GM19025 (cell line): ENCODE measurements at regions not wholly inside any gene's neighbourhood (a gene's known extent, or its start where the extent isn't known, plus 50 kb on each side); places are given as distances from the start of the nearest gene placed in this dataset.
"Not testable (repeated sequence)": the region's sequence is repeated elsewhere in the genome, so short reads cannot be mapped to it uniquely, and the experiment has no call there.

Source experiments
- ATAC-seq: cut with Tn5 transposase; IDR thresholded peaks from one replicate; pipeline ENCODE4 v1.9.1; 2021; ENCODE audit warnings: mild to moderate bottlenecking, low read depth, moderate library complexity; ENCODE audit not compliant: unreplicated experiment

GRCh38 chr5:60490597-60491166 lies 209.3 kb downstream of the DEPDC1B start:
- no peak for ATAC-seq

- no peak for ATAC-seq
Measured at GRCh38 chr5:60489856-60490255, 210.1 kb downstream of the DEPDC1B start.

GRCh38 chr5:60489377-60489776 lies 210.6 kb downstream of the DEPDC1B start:
- no peak for ATAC-seq

DNA sequence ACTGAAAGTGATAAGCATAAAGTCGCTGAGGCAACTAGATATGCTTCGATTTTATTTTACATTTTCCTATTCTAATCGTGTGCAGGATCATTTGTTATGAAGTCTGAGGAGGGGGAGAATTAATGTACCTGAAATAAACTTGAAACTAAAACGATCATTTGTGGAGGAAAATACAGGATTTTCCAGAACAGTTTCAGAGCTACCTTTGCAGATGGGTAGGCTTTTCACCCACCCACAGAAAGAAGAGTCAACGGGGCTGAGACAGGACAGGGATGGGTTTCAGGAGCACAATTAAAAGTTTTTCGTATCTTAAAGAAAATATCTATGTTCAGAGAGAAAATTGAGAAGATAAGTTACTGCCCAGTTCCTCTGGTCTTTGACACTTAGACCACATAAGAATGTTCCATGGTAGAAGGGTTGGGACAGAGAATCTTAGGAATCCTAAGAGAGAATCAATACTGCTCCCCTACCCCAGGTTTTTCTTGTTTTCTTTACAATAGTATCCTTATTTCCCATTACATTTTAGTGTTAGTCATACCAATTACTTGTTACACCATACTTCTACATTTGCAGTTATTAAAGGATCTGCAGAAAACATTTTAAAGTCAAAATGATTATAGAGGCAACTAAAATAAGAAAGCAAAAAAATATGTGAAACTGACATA lies 211.4 kb downstream of the DEPDC1B start:
- ATAC-seq, result no peak

- no peak for ATAC-seq
Measured at GRCh38 chr5:60487885-60488442, 212.0 kb downstream of the DEPDC1B start.

DNA sequence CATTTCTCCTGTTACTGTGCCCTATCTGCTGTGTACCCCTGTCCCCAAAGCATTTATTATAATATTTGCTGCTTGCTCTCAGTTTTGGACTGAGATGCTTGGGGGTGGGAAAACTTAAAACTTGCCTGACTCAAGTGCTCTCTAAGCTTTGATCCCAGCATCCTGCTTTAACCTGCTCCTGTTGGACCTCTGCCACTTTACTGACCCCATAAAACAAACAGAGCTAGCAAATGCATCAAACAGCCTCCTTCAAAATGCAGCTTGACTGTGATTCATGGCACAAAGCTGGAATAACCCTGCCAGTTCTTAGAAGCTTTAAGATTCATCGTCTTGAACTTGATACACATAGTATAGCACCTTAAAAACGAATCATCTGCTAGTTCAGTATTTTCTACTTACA lies 212.5 kb downstream of the DEPDC1B start:
- no peak for ATAC-seq

GRCh38 chr5:60485361-60485760 lies 214.6 kb downstream of the DEPDC1B start:
- ATAC-seq, result no peak

DNA sequence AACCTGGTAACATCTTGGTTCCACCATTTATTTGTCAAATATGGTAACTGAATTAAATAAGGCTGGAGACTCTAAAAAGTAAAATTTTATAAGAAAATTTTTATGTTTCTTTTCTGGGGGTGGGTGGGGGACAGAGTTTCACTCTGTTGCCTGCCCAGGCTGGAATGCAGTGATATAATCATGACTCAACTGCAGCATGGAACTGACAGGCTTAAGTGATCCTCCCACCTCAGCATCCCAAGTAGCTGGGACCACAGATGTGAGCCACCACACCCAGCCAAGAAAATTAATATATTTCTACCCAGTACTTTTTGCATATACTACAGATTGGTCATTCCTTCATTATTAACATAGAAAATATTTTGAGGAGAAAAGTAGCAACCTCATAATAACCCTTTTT lies 216.9 kb downstream of the DEPDC1B start:
- no peak for ATAC-seq

- no peak for ATAC-seq
Measured at GRCh38 chr5:60482301-60482700, 217.7 kb downstream of the DEPDC1B start.

DNA sequence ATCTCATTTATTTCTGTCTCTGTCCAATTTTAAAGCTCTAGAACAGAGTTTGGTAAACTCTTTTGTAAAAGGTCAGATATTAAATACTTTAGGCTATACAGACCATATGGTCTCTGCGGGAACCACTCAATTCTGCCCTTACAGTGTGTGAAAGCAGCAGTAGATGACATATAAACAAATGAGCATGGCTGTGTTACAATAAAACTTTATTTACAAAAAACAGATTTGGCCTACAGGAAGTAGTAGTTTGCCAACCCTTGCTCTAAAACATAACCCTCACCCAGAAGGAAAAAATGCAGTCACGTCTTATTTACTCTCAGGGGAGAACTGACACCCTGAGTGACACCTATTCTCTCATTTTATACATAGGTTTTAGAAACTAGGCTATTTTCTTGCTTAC lies 220.4 kb downstream of the DEPDC1B start:
- ATAC-seq, result no peak

DNA sequence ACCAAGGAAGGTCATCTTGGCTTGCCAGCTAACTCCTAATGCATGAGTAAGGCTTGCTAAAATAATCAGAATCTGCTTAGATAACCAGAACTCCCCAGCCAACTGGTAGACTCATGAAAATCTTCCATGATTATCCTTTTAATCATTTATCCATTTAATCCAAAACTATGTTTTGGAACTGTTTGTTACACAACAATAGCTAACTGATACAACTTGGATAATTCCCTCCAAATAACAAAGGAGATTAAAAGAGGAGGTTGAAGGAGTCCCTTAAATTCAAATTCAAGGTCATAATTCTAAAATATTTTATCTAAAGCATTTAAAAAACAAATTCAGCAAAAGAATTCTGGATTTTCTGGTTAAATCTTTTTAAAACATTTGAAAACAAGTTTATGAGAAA lies 222.1 kb downstream of the DEPDC1B start:
- no peak for ATAC-seq

GRCh38 chr5:60473654-60474053 lies 226.3 kb downstream of the DEPDC1B start:
- ATAC-seq, result no peak

DNA sequence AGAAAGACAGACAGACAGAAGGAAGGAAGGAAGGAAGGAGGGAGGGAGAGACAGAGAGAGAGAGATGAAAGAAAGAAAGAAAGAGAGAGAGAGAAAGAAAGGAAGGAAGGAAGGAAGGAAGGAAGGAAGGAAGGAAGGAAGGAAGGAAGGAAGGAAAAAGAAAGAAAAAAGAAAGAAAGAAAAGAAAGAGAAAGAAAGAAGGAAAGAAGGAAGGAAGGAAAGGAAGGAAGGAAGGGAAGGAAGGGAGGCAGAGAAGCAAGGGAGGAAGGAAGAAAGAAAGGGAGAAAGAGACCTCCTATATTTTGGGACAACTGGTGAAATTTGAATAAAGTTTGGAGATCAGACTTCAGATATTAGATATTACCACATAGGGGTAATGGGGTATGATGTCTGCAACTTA lies 226.9 kb downstream of the DEPDC1B start:
- not testable (repeated sequence) for ATAC-seq

DNA sequence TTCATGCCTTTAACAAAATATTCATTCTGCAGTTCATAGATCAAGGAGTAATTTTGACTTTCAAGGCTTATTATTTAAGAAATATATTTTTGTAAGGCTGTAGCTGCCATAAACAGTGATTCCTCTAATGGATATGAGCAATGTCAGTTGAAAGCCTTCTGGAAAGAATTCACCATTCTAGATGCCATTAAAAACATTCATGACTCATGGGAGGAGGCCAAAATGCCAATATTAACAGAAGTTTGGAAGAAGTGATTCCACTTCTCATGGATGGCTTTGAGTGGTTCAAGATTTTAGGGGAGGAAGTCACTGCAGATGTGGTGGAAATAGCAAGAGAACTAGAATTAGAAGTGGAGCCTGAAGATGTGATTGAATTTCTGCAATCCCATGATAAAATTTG lies 229.1 kb downstream of the DEPDC1B start:
- ATAC-seq, result no peak

- no peak for ATAC-seq
Measured at GRCh38 chr5:60469286-60469685, 230.7 kb downstream of the DEPDC1B start.

DNA sequence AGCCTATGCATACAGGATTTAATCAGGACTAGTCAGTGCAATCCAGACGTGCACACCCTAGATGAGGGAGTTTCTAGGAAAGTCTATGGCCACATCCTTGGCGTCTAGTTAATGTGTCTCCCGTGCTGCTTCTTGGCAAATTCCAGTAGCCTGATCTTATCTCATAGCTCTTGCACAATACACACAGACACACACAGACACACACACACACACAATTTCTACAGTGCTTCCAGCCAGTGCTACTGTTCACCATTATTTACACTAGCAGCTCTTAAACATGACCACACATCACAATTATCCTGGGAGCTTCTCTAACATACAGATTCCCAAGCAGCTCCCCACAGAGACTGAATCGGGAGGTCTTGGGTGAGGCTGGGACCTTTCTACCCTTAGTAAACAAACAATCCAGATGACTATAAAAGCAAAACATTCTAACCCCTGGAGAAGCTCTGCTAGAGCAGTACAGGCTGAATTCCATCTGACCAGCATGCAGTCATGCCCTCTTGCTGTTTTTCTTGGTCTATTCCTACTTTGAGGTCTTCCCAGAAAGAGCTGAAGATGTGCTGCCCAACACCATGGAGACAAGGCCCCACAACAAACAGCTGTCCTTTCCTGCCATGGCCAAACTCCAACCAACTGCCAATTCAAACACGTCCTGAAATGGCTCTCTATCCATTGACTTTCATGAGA lies 236.6 kb downstream of the DEPDC1B start:
- no peak for ATAC-seq

DNA sequence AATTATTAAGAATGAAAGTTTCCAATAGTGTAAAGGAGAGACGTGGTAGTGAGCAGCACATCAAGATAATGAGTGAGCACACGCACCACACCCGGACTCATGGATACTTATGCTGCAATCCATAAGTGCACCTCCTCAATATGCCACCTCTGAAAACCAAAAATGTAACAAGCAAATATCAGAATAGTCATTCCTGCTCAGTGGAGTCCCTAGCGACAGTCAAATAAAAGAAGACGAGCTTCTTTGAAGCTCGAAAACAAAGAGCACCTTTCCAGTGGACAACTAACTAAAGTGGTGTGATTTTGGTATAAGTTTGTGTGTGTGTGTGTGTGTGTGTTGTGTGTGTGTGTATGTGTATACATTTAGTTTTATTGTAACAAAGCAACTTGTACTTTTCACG lies 241.3 kb downstream of the DEPDC1B start:
- no peak for ATAC-seq

DNA sequence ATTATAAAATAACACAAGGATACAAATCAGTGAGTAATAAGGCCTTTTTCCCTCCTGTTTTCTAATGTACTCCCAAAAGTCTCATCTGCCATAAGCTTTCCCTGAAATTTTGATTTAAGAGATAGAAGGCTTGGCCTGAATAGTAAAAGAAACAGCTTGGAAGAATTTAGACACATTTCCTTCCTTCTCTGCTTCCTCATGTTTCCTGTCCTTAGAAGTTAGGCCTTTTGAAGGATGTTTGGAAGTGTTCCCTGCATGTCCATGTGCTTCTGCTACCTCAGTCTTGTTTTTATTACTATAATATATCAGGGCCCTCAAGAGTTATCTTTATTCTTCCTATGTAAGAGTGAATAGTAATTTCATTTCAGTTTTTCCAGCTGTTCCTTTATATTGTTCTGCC lies 242.7 kb downstream of the DEPDC1B start:
- no peak for ATAC-seq

- ATAC-seq, result no peak
Measured at GRCh38 chr5:60455589-60455988, 244.4 kb downstream of the DEPDC1B start.

GRCh38 chr5:60454277-60454676 lies 245.7 kb downstream of the DEPDC1B start:
- ATAC-seq, result not testable (repeated sequence)

GRCh38 chr5:60453186-60453976 lies 246.6 kb downstream of the DEPDC1B start:
- ATAC-seq, result no peak
